Esophagus squamous epithelium (tissue), 4 donors: ENCODE measurements at regions not wholly inside any gene's neighbourhood (a gene's known extent, or its start where the extent isn't known, plus 50 kb on each side); places are given as distances from the start of the nearest gene placed in this dataset.

Source experiments
- CTCF ChIP-seq, 6 experiments: fragments of 450-650 bp in 4 of 6; fragments of 200-600 bp in 2 of 6; sonication (generic) in 2 of 6; IDR thresholded peaks; one replicate each; pipeline ENCODE4 v1.5.1; 2016 to 2019; ENCODE audit warnings: antibody characterized with exemption in 6 of 6, mild to moderate bottlenecking in 4 of 6, moderate library complexity in 4 of 6
- POLR2A ChIP-seq, 4 donors: fragments of 450-650 bp; IDR thresholded peaks; one replicate each; pipeline ENCODE4 v1.6.1; 2017; ENCODE audit warnings: antibody characterized with exemption in 4 of 4, mild to moderate bottlenecking in 4 of 4, moderate library complexity in 3 of 4

GRCh38 chr4:33104273-33104672, 2384.1 kb downstream of the PCDH7 start:
- no peak for TF ChIP-seq CTCF (IDR thresholded peaks at IDR 0.05)
- no peak for TF ChIP-seq POLR2A (IDR thresholded peaks at IDR 0.05)
